ENCODE measurements at regions not wholly inside any gene's neighbourhood (a gene's known extent, or its start where the extent isn't known, plus 50 kb on each side); places are given as distances from the start of the nearest gene placed in this dataset.

DNA sequence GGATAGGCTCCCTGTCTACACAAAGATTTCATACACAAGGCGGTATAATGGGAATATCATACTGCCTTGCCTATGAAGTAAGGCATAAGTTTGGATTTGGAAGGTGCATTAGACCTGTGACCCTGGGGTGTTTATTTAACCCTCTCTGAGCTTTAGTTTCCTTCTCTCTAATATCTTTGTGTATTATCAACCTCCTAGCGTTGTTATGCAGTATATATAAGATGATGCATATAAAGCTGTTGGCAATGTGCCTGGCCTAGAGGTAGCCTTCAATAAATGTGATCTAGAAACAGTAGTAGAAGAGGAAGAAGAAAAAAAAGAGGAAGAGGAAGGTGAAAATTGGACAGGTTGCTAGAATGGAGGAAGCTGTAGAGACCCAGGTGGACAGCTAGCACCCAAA, 311.6 kb upstream of the CLINT1 start:
- DNase-seq (ENCODE audit: low read depth in 2 of 2, low spot score in 1 of 2), result no peak

DNA sequence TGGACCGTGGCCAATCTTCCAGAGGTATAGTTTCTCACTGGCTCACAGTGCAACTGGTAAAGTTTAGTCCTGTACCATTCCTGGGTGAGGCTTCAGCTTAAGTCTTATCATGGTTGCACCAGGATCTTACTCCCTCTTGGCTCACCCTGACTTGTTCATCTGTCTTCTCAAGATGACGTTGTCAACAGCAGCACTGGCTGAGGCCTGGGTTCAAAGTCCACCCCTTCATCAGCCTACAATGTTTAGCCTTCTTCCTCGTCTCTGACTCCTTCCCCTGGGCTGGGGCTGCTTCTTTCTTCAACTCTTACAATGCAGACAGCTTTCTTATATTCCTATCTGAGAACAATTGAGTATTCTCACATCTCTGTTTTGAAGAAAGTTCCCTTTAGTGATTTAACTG, 311.1 kb upstream of the CLINT1 start:
- DNase-seq (ENCODE audit: low read depth in 2 of 2, low spot score in 1 of 2), result no peak

DNA sequence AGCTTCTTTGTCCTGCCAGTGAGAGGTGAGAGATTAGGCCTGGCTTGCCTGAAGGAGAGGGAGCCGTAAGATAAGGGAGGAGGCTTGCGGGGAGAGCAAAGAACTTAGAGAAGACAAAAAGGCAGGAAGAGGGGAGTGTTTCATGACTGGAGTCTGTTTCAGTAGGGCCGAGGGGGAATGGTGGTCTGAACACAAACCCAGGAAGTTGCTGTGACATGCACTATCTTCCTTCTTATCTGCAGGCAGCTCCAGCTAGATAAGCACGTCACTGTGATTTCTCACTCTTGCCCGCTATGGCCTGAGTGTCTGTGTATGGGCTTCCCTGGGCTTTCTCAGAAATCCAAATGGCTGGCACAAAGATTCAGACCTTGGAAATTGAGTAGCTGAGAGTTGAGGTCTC, 307.5 kb upstream of the CLINT1 start:
- DNase-seq (ENCODE audit: low read depth in 2 of 2, low spot score in 1 of 2), result no peak

DNA sequence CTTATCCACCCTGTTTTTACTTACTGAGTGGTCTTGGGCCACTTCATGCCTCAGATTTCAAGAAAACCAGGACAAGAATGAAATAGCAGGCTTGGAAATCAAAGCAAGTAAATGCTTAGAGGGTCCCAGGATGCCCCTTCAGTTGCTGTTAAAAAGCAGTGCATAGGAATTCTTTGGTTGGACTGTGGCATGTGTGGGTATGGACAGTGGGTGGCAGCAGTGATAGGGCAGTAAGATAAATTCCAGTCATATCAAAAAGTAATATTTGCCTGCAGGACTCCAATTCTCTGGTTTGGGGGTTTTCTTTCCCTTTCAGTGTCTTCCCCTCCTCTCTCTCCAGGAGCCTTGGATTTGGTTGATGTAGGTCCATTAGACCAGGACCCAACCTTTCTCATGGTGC, 306.7 kb upstream of the CLINT1 start:
- DNase-seq (ENCODE audit: low read depth in 2 of 2, low spot score in 1 of 2), result no peak

DNA sequence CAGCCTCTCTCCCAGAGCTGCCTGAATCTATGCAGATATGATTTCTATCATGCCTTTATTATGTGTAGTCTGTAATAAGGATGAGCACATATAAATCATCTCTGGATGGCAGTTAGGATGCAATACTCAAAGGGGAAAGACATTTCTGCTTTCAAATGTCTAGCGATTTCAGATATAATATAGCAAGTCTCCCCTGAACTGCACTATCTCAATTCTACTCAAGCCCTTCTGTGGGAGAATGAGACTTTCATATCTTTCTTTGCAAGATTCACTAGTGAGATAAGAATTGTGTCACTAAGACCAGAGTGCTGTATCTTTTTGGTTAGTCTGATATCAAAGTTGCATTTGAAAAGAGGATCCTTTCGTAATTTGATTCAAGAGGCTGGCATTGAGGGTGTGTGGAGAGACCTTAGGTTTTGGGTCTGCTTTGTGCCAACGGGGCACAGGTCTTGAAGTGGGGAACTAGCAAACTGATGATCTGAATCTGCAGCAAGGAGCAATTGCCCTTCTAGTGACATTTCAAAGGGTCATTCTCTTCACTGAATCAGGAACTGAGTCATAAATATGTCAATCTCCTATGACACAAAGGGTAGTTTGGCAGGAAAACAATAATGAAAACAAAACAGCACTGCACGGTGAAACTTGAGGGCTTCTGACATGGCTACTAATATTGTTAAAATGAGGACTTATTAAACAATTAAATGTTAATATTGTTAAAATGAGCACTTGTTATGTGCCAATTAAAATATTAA, 305.5 kb upstream of the CLINT1 start:
- no peak for DNase-seq (ENCODE audit: low read depth in 2 of 2, low spot score in 1 of 2)

DNA sequence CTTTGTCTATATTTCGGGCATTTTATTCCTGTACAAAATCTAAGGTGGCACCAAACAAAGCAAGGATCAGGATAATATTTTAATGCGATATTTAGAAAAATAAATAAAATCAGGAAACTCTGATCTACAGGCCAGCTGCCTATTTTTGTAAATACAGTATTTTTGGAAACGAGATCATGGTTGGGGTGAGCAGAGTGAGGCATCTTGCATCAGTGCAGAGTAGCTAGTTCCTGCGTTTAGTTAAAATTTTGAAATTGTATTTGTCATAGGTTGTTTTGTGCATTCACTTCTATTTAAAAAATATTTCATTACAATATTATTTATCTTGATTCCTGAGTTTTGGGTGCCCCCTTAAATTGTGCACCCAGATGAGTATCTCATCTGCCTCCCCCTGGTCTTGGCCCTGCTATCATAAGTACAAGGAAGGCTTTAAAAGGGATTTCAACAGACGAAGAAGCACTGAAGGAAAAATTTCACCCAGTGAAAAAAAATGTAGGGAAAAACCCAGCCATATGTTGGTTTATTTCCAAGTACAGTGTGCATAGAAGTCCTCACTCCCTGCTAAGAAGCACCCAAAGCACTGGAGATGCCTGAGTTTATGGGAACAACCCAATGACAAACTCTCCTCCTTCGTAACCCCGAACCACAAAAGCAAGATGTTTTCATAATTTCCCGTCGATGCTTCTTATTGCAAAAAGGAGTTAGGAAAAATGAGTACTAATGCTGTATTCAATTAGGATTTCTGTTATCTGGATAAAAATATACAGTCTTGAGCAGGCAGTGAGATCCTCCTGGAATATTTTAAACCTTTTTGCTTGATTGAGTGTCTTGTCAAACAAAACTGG, 304.7 kb upstream of the CLINT1 start:
- no peak for DNase-seq (ENCODE audit: low read depth in 2 of 2, low spot score in 1 of 2)

DNA sequence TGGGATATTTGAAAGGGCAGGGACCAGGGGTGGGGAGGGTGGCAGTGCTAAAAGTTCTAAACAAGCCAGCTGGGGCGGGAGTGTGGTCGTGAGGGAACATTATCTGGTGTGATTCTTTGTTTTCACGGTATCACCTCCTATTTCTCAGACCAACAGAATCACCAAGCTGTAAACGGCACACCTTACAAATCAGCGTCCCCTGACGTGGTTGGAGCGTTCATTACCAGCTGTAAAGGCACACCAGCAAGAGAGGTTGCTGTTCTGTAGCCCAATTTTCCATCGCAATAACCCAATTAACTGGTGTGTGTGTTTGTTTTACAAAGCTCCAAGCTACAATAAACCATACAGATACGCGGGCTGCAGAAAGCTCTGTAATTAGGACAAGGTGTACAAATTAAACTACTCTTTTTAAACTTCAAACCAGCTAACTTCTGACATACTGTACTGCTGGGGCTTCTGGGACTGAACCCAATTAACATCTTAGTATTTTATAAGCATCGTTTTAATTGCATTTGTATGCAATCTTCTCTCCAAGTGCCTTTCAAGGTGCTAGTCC, 303.6 kb upstream of the CLINT1 start:
- no peak for DNase-seq (ENCODE audit: low read depth in 2 of 2, low spot score in 1 of 2)

DNA sequence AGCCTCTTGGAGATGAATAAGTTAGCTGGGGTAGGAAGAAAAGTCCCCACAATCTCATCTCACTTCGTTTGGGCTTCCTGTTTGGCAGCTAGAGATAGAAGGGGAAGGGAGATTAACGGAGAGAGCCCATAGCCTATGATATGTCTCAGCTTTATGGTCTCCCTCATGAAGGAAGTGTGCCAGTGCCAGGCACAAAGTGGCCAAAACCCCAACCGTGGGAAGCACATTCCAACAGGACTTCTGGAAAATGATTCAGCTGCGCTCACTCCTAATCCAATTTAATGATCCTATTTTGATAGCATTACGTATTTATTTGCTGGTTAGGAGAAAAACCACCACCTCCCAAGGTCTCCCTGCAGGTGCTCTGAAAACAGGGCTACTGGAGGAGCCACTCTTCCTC, 303.1 kb upstream of the CLINT1 start:
- no peak for DNase-seq (ENCODE audit: low read depth in 2 of 2, low spot score in 1 of 2)

DNA sequence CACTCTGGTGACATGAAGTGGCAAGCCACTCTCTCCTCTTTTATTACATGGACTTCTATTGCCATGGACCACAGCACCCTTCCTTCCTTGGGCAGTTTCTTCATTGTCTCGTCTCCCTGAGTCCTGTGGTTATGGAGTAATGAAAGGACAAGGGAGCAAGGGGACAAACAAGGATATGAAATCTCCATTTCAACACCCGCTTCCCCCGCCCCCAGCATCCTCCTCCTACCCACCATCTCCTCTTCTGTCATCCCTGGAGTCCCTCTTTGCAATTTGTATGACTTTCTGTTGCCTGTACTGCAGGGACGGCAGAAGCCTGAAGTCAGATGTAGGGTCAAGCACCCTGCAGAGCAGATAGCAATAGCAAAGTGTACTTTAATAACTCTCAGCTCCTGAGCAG, 300.7 kb upstream of the CLINT1 start:
- DNase-seq (ENCODE audit: low read depth in 2 of 2, low spot score in 1 of 2), result no peak

DNA sequence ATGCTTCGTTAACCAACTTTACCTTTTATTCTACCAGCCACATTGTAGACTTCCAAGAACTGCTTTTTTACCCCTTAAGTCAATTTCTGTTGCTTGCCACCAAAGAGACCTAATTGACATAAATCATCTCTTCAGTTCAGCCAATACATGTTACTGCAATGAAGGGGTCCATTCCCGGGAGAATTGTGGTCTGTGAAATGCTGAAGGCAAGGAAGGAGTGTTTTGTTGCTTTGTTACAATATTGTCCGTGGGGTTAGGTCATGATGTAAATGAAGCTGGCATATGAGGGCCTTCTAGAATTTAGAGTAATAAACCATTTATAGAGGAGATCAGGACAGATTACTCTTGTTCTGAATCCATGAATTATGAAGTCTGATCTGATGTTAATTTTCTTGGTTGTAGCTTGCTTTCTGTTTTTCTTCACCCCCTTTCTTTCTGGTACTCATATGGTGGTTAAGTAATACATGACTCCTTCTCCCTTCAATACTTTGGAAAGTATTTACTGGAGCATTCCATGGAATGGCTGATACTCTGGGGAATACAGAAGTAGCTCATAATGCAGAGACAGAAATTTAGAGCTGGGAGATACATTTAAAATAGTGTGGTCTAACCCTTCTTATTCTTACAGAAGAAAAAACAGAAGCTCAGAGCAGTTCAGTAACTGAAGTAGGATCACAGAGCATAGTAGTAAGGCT, 297.0 kb upstream of the CLINT1 start:
- no peak for DNase-seq (ENCODE audit: low read depth in 2 of 2, low spot score in 1 of 2)

DNA sequence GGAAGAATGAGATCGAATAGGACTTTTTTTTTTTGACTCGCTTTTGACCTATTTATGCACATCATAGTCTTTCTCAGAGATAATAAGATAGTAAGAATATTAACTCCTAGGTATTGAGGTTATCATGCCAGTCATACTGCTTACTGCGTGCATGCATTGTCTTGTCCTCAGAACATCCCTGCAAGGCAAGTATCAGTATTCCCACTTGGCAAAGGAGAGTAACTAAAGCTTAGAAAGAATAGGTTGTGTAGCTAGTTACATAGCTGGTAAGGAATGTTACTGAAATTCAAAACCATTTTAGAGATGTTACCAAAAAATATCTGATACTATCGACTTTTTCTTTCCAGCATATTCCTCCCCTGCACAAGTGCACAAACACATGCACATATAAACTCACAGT, 296.1 kb upstream of the CLINT1 start:
- DNase-seq (ENCODE audit: low read depth in 2 of 2, low spot score in 1 of 2), result no peak

DNA sequence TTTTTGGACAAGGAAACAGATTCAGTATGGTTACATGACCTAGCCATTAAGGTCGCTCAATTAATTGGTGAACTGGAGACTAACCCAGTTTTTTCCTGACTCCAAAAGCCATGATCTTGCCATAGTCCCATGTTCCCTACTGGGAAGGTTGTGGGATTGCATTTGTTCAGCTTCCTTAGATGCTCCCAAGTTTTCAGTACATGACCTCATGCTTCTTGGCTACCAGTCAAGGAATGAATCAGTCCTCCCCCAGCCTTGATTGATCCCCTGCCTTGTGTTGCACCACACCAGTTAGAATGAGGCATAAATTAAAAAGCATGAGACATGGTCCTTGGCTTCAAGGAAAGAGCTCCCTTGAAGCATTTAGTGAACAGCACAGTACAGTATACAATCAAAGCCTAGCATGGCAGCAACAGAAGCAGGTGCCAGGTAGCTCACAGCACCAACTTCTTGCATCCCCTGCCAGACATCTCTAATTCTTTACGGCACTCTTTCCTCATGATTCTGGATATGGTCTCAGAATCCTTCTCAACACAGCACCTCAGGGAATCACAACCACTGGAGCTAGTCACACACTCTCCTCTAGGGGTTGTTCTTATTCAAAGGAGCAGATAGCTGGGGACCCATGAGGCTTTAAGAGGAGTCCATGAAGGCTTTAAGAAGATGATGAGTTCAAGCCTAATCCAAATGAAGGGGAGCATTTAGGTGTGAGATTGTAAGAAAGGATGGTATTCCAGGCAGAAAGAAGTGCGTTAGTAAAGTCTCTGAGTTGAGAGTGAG, 295.5 kb upstream of the CLINT1 start:
- no peak for DNase-seq (ENCODE audit: low read depth in 2 of 2, low spot score in 1 of 2)

DNA sequence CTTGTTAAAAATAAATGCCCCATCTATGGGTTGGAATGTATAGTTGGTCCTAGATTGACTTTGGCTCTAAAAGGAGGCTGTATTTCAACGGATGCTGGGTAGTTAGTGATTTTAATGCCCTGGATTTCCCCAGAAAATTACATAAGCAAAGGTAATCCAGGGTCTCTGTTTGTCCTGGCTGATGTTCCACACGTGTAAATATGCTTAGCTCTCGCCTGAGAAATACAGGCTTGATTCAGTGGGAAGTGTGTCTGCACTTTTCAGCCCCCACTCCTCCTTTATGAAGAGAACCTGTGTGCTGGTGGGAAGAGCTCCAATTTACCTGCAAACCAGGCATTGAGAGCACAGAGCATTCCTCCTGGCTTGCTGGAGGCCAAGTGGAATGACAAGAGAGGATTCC, 294.6 kb upstream of the CLINT1 start:
- DNase-seq (ENCODE audit: low read depth in 2 of 2, low spot score in 1 of 2), result no peak

DNA sequence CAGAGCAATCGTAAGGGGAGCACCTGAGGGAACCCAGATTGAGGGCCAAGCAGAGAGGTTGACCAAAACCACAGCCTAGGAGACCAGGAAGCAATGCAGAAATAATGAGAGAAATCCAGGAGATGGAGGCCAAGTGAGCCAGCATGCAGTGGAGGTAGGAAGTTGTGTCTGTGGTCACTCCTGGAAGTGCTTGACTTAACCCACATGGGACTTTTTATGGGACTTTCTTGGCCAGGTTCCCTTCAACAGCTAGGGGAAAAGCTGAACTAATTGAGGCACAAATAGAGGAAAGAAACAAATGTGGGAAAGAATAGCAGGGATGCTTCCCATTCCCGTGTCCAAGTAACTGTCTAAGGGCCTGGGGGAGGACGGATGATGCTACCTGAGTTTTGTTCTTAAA, 293.2 kb upstream of the CLINT1 start:
- DNase-seq (ENCODE audit: low read depth in 2 of 2, low spot score in 1 of 2), result no peak

DNA sequence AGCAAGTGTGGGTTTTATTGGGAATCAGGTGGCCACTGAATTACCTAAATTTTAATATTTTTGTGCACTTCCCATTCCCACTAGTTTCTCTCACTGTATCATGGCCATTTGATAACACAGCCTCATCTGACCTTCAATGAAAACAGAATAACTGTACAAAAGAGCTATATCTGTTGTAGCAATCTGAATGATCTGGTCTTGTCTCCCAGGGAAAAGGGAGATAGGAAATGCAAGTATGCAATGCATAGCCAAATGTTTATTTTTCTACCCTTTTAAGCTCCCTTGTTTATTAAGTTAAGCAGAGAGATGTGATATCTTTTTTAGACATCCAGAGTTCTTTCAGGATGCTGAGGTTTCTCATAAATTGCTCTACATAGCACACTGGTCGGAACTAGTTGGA, 288.3 kb upstream of the CLINT1 start:
- DNase-seq (ENCODE audit: low read depth in 2 of 2, low spot score in 1 of 2), result no peak

DNA sequence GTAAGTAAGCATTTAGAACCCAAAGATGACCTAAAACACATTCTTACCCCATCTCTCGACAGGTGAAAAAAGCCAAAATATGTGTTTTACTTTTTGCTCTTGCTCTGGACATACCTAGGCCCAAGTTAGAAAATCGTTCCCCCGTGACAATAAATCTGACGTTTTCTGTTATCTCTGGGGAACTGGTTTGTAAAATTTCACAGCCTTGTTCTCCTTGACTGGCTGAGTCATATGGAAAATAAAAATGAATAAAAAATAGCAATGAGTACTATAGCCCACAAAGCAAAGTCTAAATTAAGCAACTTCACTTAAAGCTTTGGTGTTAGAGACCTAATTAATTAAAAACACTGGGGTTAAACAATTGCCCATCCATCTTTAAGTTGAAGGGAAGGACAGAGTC, 286.9 kb upstream of the CLINT1 start:
- no peak for DNase-seq (ENCODE audit: low read depth in 2 of 2, low spot score in 1 of 2)

DNA sequence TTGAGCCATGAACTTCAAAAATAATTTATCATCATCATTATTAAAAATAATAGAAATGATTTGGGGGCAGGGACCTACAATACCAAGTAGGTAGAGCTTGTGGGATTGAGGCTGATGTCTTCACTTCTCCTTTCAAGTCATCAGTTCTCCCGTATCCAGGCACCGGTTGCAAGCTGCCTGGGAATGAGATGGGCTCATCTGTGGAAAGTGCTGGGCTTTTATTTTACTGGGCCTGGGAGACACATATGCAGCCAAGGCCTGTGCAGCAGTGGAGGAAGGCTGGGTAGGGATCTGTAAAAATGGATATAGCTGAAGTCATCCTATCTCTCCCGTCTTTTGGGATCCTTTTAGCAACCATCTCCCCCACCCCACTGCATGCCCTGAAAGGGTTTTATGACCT, 284.1 kb upstream of the CLINT1 start:
- DNase-seq (ENCODE audit: low read depth in 2 of 2, low spot score in 1 of 2), result no peak

DNA sequence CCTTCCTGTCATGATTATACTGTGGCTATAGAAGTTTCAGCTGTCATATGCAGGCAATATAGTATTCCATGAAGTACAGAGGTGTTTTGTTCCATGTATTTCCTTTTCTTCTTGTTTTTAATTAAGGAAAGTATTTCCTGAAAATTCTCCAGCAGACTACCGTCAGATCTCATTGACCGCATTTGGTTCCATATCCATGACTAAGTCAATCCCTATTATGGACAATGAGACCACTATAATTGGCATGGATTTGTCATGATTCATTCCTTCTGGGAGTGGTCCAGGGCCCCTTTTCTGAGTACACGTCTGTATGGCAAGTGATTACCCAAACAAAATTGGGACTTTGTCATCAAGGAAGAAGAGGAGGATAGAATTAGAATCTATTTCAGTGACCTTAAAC, 283.2 kb upstream of the CLINT1 start:
- DNase-seq (ENCODE audit: low read depth in 2 of 2, low spot score in 1 of 2), result no peak

DNA sequence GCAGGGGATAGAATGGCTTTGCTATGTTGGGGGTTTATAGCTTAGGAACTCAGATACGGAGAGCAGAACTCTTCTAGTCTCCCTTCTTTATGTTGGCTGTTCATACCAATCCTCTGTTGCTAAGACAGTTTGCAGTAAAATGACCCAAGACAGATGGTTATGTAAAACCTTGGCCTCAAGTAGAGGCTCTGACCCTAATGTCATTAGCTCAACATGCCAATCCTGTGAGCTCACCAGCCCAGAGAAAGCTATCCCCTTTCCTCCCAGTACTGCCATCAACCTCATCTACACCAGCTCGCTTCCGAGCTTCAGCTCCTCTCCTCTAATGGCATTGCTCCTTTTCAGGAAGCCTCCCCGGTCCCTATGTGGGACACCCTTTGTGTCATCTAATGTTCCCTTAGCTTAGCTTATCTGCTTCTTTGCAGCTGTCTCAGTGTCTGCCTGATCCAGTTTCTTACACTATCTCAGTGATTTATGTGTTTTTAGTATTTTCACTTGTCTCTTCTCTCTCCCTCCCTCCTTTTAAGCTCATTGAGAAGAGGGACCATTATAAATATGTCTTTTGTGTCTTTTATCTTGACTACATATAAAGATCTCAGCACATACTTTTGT, 281.3 kb upstream of the CLINT1 start:
- DNase-seq (ENCODE audit: low read depth in 2 of 2, low spot score in 1 of 2), result no peak

DNA sequence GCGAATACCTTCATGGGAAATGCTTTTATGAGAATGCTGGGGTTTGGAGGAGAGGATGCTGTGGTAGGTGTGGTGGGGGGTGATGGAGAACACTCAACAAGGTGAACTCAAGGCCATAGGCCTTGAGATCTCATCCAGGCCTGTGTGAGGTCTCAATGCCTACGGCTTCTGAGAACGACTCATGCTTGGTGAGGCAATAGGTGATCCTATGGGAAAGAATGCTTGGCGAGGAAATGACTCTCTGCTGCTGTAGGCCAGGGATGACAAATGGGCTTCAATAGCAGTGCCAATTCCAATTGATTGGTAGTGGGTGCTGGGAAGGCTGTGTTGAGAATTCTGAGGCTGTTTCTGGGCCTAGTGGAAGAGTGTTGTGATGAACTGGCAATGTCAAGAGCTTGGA, 280.2 kb upstream of the CLINT1 start:
- DNase-seq (ENCODE audit: low read depth in 2 of 2, low spot score in 1 of 2), result no peak
